ENCODE measurements at regions not wholly inside any gene's neighbourhood (a gene's known extent, or its start where the extent isn't known, plus 50 kb on each side); places are given as distances from the start of the nearest gene placed in this dataset. TPM values are rescaled to one million over a fixed set of nuclear protein-coding genes. Genes with fewer than 3 reads are reported as not detected.

Small RNA genes in the stretch of these regions (small RNA-seq; reads per million reads assigned to genes)
- gene AC093787.1, result not detected
